Upper lobe of left lung (tissue), 4 donors: ENCODE measurements at regions not wholly inside any gene's neighbourhood (a gene's known extent, or its start where the extent isn't known, plus 50 kb on each side); places are given as distances from the start of the nearest gene placed in this dataset.

Experiments used
- POLR2AphosphoS5 ChIP-seq, 2 donors: sonication (generic); formaldehyde crosslinking; IDR thresholded peaks; one replicate each; pipeline ENCODE4 v1.5.1; 2017; ENCODE audit warnings: antibody characterized with exemption in 2 of 2
- TF ChIP-seq, protein P1 (sequence below), 6 experiments: fragments of 450-650 bp in 4 of 6; fragments of 200-600 bp in 2 of 6; sonication (generic) in 2 of 6; IDR thresholded peaks; one replicate each; pipeline ENCODE4 v1.5.1; 2016 to 2019; ENCODE audit warnings: antibody characterized with exemption in 6 of 6

DNA sequence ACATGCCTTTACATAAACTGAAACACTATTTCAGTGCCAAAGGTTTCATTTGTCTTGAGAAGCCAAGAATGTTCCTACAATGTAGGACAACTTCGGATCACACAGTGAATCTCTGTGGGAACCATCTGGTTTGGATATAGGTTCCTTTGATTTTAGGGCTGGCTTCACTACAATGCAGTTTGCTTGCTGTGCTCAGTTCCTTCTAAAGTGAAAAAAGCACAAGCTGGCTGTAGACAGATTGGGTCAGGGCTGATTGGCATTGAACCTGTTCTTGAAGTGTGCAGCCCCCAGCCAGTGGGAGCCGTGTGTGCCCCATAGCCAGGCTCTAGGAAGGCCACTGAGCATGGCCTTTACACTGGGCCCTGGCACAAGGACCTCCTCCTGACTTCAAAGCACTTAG lies 167.9 kb upstream of the HNRNPA3 start:
- TF ChIP-seq, protein P1, sequence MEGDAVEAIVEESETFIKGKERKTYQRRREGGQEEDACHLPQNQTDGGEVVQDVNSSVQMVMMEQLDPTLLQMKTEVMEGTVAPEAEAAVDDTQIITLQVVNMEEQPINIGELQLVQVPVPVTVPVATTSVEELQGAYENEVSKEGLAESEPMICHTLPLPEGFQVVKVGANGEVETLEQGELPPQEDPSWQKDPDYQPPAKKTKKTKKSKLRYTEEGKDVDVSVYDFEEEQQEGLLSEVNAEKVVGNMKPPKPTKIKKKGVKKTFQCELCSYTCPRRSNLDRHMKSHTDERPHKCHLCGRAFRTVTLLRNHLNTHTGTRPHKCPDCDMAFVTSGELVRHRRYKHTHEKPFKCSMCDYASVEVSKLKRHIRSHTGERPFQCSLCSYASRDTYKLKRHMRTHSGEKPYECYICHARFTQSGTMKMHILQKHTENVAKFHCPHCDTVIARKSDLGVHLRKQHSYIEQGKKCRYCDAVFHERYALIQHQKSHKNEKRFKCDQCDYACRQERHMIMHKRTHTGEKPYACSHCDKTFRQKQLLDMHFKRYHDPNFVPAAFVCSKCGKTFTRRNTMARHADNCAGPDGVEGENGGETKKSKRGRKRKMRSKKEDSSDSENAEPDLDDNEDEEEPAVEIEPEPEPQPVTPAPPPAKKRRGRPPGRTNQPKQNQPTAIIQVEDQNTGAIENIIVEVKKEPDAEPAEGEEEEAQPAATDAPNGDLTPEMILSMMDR (IDR thresholded peaks at IDR 0.05), result no peak
- no peak for TF ChIP-seq POLR2AphosphoS5 (IDR thresholded peaks at IDR 0.05)
